ENCODE measurements at regions not wholly inside any gene's neighbourhood (a gene's known extent, or its start where the extent isn't known, plus 50 kb on each side); places are given as distances from the start of the nearest gene placed in this dataset.

DNA sequence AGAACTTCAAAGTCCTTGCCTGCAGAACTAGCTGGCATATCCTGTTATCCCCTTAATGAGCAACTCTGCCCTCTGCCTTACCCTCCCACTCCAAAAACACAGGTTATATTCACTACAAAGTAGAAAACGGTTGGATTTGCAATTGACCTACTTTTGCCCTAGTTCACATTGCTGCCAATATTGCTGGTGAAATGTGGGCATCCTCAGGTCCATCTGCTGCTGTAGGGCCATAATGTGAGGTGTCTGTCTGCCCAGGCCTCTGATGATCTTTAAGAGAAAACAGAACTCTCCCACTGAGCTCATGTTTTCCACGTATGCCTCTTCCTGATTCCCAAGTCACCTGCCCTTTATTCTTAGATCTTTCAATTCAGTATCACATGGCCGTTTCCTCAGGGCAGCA lies 294.0 kb upstream of the CDH20 start:
- no peak overlapping the region for H3K27ac ChIP-seq (ENCODE audit: low read depth in 1 of 2, low read length in 2 of 2)
- no peaks in the 10 kb centered on the region for H3K4me1 ChIP-seq (ENCODE audit: control insufficient read depth in 4 of 4, insufficient read depth in 4 of 4, low read length in 3 of 4)
- WGBS = 27% methylated on average over 3 of the region's 3 CpGs
- TF ChIP-seq HNF4A (conservative IDR thresholded peaks at IDR 0.05) (no peak), YY1 (IDR thresholded peaks at IDR 0.05) (no peak)
- H3K9me3 ChIP-seq (ENCODE audit: control insufficient read depth in 4 of 4, low read length in 3 of 4) = no peaks in the 10 kb centered on the region
- no peak overlapping the region for H3K4me3 ChIP-seq (ENCODE audit: low read depth in 1 of 3, low read length in 3 of 3)
- no peaks in the 10 kb centered on the region for H3K36me3 ChIP-seq (ENCODE audit: control insufficient read depth in 4 of 4, insufficient read depth in 3 of 4, low read depth in 1 of 4, low read length in 3 of 4)
- H3K27me3 ChIP-seq (ENCODE audit: control insufficient read depth in 4 of 4, insufficient read depth in 4 of 4, low read length in 3 of 4) = no peaks in the 10 kb centered on the region
- no peak overlapping the region for H3K9ac ChIP-seq (ENCODE audit: low read depth in 1 of 2, low read length in 2 of 2)
- DNase-seq (ENCODE audit: low spot score) = no peak

DNA sequence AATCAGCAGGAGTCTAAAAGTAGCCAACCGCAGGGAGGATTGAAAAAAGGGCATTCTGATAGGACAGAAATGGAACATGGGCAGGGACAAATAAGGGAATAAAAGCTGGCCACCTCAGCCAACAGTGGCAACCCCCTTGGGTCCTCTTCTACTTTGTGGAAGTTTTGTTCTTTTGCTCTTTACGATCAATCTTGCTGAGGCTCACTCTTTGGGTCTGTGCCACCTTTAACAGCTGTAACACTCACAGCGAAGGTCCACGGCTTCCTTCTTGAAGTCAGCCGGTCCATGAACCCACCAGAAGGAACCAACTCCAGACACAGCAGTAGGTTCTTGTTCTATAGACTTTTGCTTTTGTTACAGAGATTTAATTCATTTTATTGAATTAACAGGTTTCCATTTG lies 285.4 kb upstream of the CDH20 start:
- H3K27ac ChIP-seq (ENCODE audit: low read depth in 1 of 2, low read length in 2 of 2) = no peak overlapping the region
- H3K9ac ChIP-seq (ENCODE audit: low read depth in 1 of 2, low read length in 2 of 2) = no peak overlapping the region
- no peaks in the 10 kb centered on the region for H3K36me3 ChIP-seq (ENCODE audit: control insufficient read depth in 4 of 4, insufficient read depth in 3 of 4, low read depth in 1 of 4, low read length in 3 of 4)
- no peaks in the 10 kb centered on the region for H3K27me3 ChIP-seq (ENCODE audit: control insufficient read depth in 4 of 4, insufficient read depth in 4 of 4, low read length in 3 of 4)
- no peaks in the 10 kb centered on the region for H3K4me1 ChIP-seq (ENCODE audit: control insufficient read depth in 4 of 4, insufficient read depth in 4 of 4, low read length in 3 of 4)
- no peaks in the 10 kb centered on the region for H3K9me3 ChIP-seq (ENCODE audit: control insufficient read depth in 4 of 4, low read length in 3 of 4)
- 87% methylated on average over 5 of the region's 5 CpGs for WGBS
- TF ChIP-seq, protein P1, sequence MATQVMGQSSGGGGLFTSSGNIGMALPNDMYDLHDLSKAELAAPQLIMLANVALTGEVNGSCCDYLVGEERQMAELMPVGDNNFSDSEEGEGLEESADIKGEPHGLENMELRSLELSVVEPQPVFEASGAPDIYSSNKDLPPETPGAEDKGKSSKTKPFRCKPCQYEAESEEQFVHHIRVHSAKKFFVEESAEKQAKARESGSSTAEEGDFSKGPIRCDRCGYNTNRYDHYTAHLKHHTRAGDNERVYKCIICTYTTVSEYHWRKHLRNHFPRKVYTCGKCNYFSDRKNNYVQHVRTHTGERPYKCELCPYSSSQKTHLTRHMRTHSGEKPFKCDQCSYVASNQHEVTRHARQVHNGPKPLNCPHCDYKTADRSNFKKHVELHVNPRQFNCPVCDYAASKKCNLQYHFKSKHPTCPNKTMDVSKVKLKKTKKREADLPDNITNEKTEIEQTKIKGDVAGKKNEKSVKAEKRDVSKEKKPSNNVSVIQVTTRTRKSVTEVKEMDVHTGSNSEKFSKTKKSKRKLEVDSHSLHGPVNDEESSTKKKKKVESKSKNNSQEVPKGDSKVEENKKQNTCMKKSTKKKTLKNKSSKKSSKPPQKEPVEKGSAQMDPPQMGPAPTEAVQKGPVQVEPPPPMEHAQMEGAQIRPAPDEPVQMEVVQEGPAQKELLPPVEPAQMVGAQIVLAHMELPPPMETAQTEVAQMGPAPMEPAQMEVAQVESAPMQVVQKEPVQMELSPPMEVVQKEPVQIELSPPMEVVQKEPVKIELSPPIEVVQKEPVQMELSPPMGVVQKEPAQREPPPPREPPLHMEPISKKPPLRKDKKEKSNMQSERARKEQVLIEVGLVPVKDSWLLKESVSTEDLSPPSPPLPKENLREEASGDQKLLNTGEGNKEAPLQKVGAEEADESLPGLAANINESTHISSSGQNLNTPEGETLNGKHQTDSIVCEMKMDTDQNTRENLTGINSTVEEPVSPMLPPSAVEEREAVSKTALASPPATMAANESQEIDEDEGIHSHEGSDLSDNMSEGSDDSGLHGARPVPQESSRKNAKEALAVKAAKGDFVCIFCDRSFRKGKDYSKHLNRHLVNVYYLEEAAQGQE (IDR thresholded peaks at IDR 0.05) = no peak
- TF ChIP-seq, protein P2, sequence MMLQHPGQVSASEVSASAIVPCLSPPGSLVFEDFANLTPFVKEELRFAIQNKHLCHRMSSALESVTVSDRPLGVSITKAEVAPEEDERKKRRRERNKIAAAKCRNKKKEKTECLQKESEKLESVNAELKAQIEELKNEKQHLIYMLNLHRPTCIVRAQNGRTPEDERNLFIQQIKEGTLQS (IDR thresholded peaks at IDR 0.05) = no peak
- TF ChIP-seq RXRA (IDR thresholded peaks at IDR 0.05) = no peak
- TF ChIP-seq, protein P3, sequence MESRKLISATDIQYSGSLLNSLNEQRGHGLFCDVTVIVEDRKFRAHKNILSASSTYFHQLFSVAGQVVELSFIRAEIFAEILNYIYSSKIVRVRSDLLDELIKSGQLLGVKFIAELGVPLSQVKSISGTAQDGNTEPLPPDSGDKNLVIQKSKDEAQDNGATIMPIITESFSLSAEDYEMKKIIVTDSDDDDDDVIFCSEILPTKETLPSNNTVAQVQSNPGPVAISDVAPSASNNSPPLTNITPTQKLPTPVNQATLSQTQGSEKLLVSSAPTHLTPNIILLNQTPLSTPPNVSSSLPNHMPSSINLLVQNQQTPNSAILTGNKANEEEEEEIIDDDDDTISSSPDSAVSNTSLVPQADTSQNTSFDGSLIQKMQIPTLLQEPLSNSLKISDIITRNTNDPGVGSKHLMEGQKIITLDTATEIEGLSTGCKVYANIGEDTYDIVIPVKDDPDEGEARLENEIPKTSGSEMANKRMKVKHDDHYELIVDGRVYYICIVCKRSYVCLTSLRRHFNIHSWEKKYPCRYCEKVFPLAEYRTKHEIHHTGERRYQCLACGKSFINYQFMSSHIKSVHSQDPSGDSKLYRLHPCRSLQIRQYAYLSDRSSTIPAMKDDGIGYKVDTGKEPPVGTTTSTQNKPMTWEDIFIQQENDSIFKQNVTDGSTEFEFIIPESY (IDR thresholded peaks at IDR 0.05) = no peak
- TF ChIP-seq NR2F2 (IDR thresholded peaks at IDR 0.05) = no peak
- no peak for TF ChIP-seq YY1 (IDR thresholded peaks at IDR 0.05)
- TF ChIP-seq SP1 (IDR thresholded peaks at IDR 0.05) = no peak
- no peak for TF ChIP-seq GABPA (IDR thresholded peaks at IDR 0.05 in 1 of 2, conservative IDR thresholded peaks at IDR 0.05 in 1 of 2)
- TF ChIP-seq, protein P4, sequence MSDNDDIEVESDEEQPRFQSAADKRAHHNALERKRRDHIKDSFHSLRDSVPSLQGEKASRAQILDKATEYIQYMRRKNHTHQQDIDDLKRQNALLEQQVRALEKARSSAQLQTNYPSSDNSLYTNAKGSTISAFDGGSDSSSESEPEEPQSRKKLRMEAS (IDR thresholded peaks at IDR 0.05) = no peak
- TF ChIP-seq, protein P5, sequence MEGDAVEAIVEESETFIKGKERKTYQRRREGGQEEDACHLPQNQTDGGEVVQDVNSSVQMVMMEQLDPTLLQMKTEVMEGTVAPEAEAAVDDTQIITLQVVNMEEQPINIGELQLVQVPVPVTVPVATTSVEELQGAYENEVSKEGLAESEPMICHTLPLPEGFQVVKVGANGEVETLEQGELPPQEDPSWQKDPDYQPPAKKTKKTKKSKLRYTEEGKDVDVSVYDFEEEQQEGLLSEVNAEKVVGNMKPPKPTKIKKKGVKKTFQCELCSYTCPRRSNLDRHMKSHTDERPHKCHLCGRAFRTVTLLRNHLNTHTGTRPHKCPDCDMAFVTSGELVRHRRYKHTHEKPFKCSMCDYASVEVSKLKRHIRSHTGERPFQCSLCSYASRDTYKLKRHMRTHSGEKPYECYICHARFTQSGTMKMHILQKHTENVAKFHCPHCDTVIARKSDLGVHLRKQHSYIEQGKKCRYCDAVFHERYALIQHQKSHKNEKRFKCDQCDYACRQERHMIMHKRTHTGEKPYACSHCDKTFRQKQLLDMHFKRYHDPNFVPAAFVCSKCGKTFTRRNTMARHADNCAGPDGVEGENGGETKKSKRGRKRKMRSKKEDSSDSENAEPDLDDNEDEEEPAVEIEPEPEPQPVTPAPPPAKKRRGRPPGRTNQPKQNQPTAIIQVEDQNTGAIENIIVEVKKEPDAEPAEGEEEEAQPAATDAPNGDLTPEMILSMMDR (IDR thresholded peaks at IDR 0.05; ENCODE audit: low read depth, low read length, missing input control) = no peak
- TF ChIP-seq JUND (IDR thresholded peaks at IDR 0.05) = no peak
- TF ChIP-seq FOXA1 (IDR thresholded peaks at IDR 0.05) = no peak
- no peak for TF ChIP-seq HNF4G (IDR thresholded peaks at IDR 0.05)
- TF ChIP-seq RAD21 (IDR thresholded peaks at IDR 0.05) = no peak
- no peak overlapping the region for H3K4me3 ChIP-seq (ENCODE audit: low read depth in 1 of 3, low read length in 3 of 3)
- DNase-seq (ENCODE audit: low spot score) = no peak
